ENCODE measurements at regions not wholly inside any gene's neighbourhood (a gene's known extent, or its start where the extent isn't known, plus 50 kb on each side); places are given as distances from the start of the nearest gene placed in this dataset.
"Not testable (repeated sequence)": the region's sequence is repeated elsewhere in the genome, so short reads cannot be mapped to it uniquely, and the experiment has no call there.

GRCh38 chrX:10469-11458 is 270.4 kb upstream of the PLCXD1 start:
- DNase-seq; H3K4me1 ChIP-seq (ENCODE audit: control insufficient read depth in 1 of 2, insufficient read depth in 2 of 2, low read depth in 1 of 2, low read length in 1 of 2); H3K79me2 ChIP-seq (ENCODE audit: insufficient read depth); H3K9ac ChIP-seq; H4K20me1 ChIP-seq (ENCODE audit: insufficient read depth); POLR2A ChIA-PET; H3K9me3 ChIP-seq; H2AFZ ChIP-seq (ENCODE audit: low read depth); CTCF ChIA-PET; H3K27ac ChIP-seq (ENCODE audit: low read depth in 2 of 2, low read length in 1 of 2); H3K27me3 ChIP-seq (ENCODE audit: insufficient read depth); H3F3A ChIP-seq (replicated peaks; ENCODE audit: insufficient read depth); H3K36me3 ChIP-seq (replicated peaks in 1 of 2; ENCODE audit: control insufficient read depth in 1 of 2, insufficient read depth in 2 of 2, low read length in 1 of 2); H3K4me2 ChIP-seq; H3K4me3 ChIP-seq (ENCODE audit: low read depth in 2 of 2, low read length in 1 of 2); H3K9me2 ChIP-seq: not testable (repeated sequence)
- WGBS (ENCODE audit: low lambda C conversion rate): no CpG with 5 or more reads among the region's 18 CpGs

DNA sequence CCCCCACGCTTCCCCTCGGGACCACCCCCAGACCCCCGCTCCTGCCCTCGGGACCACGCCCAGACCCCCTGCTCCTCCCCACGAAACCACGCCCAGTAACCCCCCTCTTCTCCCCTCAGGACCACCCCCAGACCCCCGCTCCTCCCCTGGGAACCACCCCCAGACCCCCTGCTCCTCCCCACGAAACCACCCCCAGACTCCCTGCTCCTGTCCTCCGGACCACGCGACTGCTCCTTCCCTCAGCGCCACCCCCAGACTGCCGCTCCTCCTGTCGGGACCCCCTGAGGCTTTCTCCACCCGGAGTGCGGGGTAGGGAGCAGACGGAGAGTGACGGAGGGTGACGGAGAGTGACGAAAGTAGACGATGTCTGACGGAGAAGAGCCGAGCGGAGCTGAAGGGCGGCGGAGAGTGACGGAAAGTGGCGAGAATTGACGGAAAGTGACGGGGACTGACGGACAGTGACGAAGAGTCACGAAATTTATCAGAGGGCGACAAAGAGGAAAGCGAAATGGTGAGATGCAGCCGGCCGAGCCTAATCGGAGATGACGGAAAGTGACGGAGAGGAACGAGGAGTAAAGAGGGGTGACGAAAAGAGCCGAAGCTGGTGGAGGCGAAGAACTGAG is 267.2 kb upstream of the PLCXD1 start:
- H3K27ac ChIP-seq (ENCODE audit: low read depth in 2 of 2, low read length in 1 of 2); H3K79me2 ChIP-seq (ENCODE audit: insufficient read depth); CTCF ChIA-PET; H3K9me2 ChIP-seq; H3K36me3 ChIP-seq (replicated peaks in 1 of 2; ENCODE audit: control insufficient read depth in 1 of 2, insufficient read depth in 2 of 2, low read length in 1 of 2); H3F3A ChIP-seq (replicated peaks; ENCODE audit: insufficient read depth); H2AFZ ChIP-seq (ENCODE audit: low read depth); H3K27me3 ChIP-seq (ENCODE audit: insufficient read depth); H3K4me2 ChIP-seq; H3K9me3 ChIP-seq; DNase-seq; H3K9ac ChIP-seq; H3K4me1 ChIP-seq (ENCODE audit: control insufficient read depth in 1 of 2, insufficient read depth in 2 of 2, low read depth in 1 of 2, low read length in 1 of 2); H4K20me1 ChIP-seq (ENCODE audit: insufficient read depth); POLR2A ChIA-PET: not testable (repeated sequence)
- WGBS (ENCODE audit: low lambda C conversion rate): 9% methylated on average over 7 of the region's 45 CpGs
- peak overlapping the region in 1 of 2 experiments; percentile 9; a peak in 1 of 4 replicates for H3K4me3 ChIP-seq (ENCODE audit: low read depth in 2 of 2, low read length in 1 of 2)

DNA sequence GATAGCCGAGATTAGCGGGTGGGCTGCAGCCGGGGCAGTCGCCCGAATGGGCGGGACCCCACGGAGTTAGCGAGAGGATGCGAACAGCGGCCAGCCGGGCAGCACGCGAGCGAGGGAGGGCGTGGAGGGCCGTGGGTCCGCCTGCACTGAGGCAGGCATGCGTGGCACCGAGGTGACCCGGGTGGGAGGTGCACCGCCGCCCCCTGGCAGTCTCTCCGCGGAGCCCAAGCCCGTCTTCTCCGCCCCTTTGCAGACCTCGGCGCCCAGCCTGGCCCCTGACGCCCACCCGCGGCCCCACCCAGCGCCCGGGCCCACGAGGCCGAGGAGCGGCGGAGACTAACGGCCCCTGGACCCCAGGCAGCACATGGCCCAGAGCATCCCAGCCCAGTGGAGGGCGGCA is 266.7 kb upstream of the PLCXD1 start:
- H3K9ac ChIP-seq; CTCF ChIA-PET; H3K4me2 ChIP-seq; H3K36me3 ChIP-seq (replicated peaks in 1 of 2; ENCODE audit: control insufficient read depth in 1 of 2, insufficient read depth in 2 of 2, low read length in 1 of 2); H4K20me1 ChIP-seq (ENCODE audit: insufficient read depth); H3K4me1 ChIP-seq (ENCODE audit: control insufficient read depth in 1 of 2, insufficient read depth in 2 of 2, low read depth in 1 of 2, low read length in 1 of 2); H3K79me2 ChIP-seq (ENCODE audit: insufficient read depth); H3K9me2 ChIP-seq; POLR2A ChIA-PET; H3K27me3 ChIP-seq (ENCODE audit: insufficient read depth); H3F3A ChIP-seq (replicated peaks; ENCODE audit: insufficient read depth); DNase-seq; H3K9me3 ChIP-seq; H2AFZ ChIP-seq (ENCODE audit: low read depth): not testable (repeated sequence)
- WGBS (ENCODE audit: low lambda C conversion rate): no CpG with 5 or more reads among the region's 39 CpGs
- H3K27ac ChIP-seq (ENCODE audit: low read depth in 2 of 2, low read length in 1 of 2): peak overlapping the region in 1 of 2 experiments; percentile 48; a peak in 1 of 4 replicates
- peak overlapping the region in 1 of 2 experiments; percentile 33; a peak in 2 of 4 replicates for H3K4me3 ChIP-seq (ENCODE audit: low read depth in 2 of 2, low read length in 1 of 2)

DNA sequence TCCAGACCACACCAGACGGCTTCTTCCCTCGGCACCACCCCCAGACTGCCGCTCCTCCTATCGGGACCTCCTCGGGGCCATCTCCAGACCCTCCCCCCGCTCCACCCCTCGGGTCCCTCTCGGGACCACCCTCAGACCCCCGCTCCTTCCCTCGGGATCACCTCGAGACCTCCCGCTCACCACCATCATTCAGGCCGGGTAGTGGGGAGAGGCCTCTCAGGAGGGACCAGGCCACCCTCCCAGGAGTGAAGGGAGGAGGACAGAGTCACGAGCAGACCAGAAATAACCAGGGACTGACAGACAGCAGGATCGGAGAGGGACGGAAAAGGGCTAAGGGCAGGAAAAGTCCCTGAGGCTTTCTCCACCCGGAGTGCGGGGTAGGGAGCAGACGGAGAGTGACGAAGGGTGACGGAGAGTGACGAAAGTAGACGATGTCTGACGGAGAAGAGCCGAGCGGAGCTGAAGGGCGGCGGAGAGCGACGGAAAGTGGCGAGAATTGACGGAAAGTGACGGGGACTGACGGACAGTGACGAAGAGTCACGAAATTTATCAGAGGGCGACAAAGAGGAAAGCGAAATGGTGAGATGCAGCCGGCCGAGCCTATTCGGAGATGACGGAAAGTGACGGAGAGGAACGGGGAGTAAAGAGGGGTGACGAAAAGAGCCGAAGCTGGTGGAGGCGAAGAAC is 262.3 kb upstream of the PLCXD1 start:
- 1% methylated on average over 12 of the region's 47 CpGs for WGBS (ENCODE audit: low lambda C conversion rate)
- H3K4me3 ChIP-seq (ENCODE audit: low read depth in 2 of 2, low read length in 1 of 2); H3K9me2 ChIP-seq; CTCF ChIA-PET; H3F3A ChIP-seq (replicated peaks; ENCODE audit: insufficient read depth); H3K9me3 ChIP-seq; H3K27me3 ChIP-seq (ENCODE audit: insufficient read depth); H3K4me2 ChIP-seq; H3K79me2 ChIP-seq (ENCODE audit: insufficient read depth); H3K36me3 ChIP-seq (replicated peaks in 1 of 2; ENCODE audit: control insufficient read depth in 1 of 2, insufficient read depth in 2 of 2, low read length in 1 of 2); H3K27ac ChIP-seq (ENCODE audit: low read depth in 2 of 2, low read length in 1 of 2); H3K9ac ChIP-seq; H4K20me1 ChIP-seq (ENCODE audit: insufficient read depth); POLR2A ChIA-PET; DNase-seq; H2AFZ ChIP-seq (ENCODE audit: low read depth); H3K4me1 ChIP-seq (ENCODE audit: control insufficient read depth in 1 of 2, insufficient read depth in 2 of 2, low read depth in 1 of 2, low read length in 1 of 2): not testable (repeated sequence)

GRCh38 chrX:19455-19827 is 261.7 kb upstream of the PLCXD1 start:
- H3K36me3 ChIP-seq (replicated peaks in 1 of 2; ENCODE audit: control insufficient read depth in 1 of 2, insufficient read depth in 2 of 2, low read length in 1 of 2); H3K27ac ChIP-seq (ENCODE audit: low read depth in 2 of 2, low read length in 1 of 2); CTCF ChIA-PET; DNase-seq; H3K9me2 ChIP-seq; POLR2A ChIA-PET; H3K27me3 ChIP-seq (ENCODE audit: insufficient read depth); H2AFZ ChIP-seq (ENCODE audit: low read depth); H3K9ac ChIP-seq; H3K4me1 ChIP-seq (ENCODE audit: control insufficient read depth in 1 of 2, insufficient read depth in 2 of 2, low read depth in 1 of 2, low read length in 1 of 2); H3F3A ChIP-seq (replicated peaks; ENCODE audit: insufficient read depth); H3K4me2 ChIP-seq; H3K9me3 ChIP-seq; H4K20me1 ChIP-seq (ENCODE audit: insufficient read depth); H3K79me2 ChIP-seq (ENCODE audit: insufficient read depth): not testable (repeated sequence)
- H3K4me3 ChIP-seq (ENCODE audit: low read depth in 2 of 2, low read length in 1 of 2): peak overlapping the region in 1 of 2 experiments; percentile 38; a peak in 1 of 4 replicates
- WGBS (ENCODE audit: low lambda C conversion rate): no CpG with 5 or more reads among the region's 41 CpGs
